ENCODE measurements at regions not wholly inside any gene's neighbourhood (a gene's known extent, or its start where the extent isn't known, plus 50 kb on each side); places are given as distances from the start of the nearest gene placed in this dataset.

DNA sequence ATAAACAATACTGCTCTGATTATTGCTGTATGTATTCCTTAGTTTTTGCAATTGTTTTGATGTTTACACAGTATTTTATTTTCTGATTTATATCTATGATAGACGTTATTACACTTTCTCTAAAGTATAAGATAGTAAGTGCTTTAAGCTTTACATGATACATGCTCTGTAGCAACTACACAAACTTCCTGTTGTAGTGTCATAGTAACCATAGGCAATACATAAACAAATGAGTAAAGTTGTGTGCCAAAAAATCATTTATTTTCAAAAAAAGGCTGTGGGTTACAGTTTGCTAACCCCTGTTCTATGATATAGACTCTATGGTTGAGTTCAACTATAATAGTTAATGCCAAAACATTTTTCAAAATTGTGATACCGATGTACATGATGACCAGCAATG is 1156.4 kb downstream of the AMY1C start:
- no peak for TF ChIP-seq POLR2A (IDR thresholded peaks at IDR 0.05; ENCODE audit: low read depth, low read length)
- FAIRE-seq (no peak), DNase-seq (ENCODE audit: insufficient read length, low spot score) (no peak)

DNA sequence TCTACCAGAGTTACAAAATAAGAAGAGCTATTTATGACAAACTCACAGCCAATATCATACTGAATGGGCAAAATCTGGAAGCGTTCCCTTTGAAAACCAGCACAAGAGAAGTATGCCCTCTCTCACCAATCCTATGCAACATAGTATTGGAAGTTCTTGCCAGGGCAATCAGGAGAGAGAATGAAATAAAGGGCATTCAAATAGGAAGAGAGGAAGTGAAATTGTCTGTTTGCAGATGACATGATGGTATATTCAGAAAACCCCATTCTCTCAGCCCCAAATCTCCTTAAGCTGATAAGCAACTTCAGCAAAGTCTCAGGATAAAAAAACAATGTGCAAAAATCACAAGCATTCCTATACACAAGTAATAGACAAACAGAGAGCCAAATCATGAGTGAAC is 1169.5 kb downstream of the AMY1C start:
- no peak for DNase-seq (ENCODE audit: insufficient read length, low spot score)
- no peak for TF ChIP-seq POLR2A (IDR thresholded peaks at IDR 0.05; ENCODE audit: low read depth, low read length)
- no peak for FAIRE-seq

DNA sequence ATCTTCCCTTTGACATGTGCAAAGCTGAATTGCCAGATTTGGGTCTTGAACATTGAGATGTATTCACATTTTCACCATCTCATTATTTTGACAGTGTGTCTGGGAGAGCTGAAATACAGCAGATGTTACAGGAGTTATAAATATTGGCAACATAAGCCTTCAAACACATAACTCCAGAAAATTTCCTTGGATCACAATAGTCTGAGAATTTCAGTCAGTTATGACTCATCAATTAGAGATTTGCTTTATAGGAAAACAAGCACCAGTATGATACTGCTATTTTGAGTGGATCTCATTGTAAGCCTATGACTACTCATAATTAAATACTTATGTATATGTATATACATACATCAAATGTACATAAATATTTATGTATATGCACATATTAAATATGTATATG is 1171.8 kb downstream of the AMY1C start:
- TF ChIP-seq POLR2A (IDR thresholded peaks at IDR 0.05; ENCODE audit: low read depth, low read length) = no peak
- DNase-seq (ENCODE audit: insufficient read length, low spot score) (no peak), FAIRE-seq (peak; percentile 62)

DNA sequence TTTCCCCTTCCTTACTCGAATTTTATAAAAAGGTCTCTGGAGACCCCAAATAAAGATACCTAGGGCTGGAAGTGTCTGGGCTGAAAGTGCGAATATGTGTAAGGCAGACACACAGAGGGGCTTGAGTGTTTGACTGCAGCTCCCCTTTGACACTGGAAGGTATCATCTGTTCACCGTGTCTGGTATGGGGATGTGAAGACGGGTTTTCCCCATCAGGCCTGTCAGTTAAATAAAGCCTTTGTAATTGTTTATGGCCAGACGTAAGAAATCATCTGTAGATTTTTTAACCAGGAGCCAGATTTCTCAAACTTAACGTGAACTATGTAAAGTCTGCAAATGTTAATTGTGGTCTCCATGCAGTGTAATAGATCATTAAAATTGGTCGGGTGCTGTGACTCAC is 1173.4 kb downstream of the AMY1C start:
- DNase-seq (ENCODE audit: insufficient read length, low spot score) (no peak), FAIRE-seq (no peak)
- TF ChIP-seq POLR2A (IDR thresholded peaks at IDR 0.05; ENCODE audit: low read depth, low read length) = no peak

DNA sequence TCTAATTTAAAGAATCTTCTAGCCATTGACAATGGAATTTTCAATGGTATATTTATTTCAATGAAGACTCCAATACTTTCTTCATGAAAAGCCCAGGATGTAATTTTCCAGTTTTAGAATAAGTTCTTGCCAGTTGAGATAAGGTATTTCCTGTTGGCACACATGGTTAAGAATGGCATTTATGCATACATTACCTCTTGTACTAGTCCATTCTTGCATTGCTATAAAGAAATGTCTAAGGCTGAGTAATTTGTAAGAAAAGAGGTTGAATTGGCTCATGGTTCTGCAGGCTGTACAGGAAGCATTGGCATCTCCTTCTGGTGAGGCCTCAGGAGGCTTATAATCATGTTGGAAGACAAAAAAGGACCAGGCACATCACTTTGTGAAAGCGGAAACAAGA is 1179.6 kb downstream of the AMY1C start:
- no peak for TF ChIP-seq POLR2A (IDR thresholded peaks at IDR 0.05; ENCODE audit: low read depth, low read length)
- DNase-seq (ENCODE audit: insufficient read length, low spot score) = no peak
- no peak for FAIRE-seq

DNA sequence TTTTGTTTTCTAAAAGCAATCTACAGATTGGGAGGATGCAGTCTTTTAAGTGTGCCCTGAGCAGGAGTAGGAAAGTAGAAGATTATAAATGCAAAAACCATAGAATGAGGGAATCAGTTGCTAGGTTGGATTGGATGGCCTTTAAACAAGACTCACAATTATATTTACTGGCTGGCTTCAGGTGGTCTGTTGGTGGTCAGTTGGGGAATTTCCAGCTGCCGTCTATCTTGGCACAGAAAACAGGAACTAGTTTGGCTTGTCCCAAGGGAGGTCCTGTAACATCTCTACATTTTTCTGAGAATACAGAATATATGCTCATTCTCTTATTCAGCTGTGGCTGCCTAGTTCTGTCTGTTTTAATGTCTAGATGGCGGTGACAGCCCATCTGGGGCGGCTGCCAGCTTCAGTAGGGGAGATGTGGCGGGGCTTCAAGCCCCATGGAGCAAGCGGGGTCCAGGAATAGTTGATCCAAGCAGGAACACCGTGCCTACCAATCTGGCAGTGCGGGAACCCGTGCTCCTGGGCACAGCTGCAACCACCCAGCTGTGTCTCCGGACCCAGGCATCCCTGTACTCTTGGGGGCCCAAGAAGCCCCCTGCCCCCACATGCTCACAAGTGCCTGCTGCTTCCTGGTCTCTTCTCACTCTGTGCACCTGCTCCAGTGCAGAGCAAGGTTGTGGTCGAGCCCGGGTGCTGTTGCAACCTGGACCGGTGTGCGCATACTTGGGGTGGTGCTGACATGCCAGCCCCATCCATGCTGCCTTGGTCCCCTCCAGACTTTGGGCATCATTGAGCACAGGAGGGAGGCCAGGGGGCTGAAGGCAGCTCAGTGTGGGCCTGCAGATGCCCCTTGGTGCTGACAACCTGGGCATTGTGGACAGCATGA is 1182.6 kb downstream of the AMY1C start:
- TF ChIP-seq POLR2A (IDR thresholded peaks at IDR 0.05; ENCODE audit: low read depth, low read length) = no peak
- FAIRE-seq (no peak), DNase-seq (ENCODE audit: insufficient read length, low spot score) (no peak)

DNA sequence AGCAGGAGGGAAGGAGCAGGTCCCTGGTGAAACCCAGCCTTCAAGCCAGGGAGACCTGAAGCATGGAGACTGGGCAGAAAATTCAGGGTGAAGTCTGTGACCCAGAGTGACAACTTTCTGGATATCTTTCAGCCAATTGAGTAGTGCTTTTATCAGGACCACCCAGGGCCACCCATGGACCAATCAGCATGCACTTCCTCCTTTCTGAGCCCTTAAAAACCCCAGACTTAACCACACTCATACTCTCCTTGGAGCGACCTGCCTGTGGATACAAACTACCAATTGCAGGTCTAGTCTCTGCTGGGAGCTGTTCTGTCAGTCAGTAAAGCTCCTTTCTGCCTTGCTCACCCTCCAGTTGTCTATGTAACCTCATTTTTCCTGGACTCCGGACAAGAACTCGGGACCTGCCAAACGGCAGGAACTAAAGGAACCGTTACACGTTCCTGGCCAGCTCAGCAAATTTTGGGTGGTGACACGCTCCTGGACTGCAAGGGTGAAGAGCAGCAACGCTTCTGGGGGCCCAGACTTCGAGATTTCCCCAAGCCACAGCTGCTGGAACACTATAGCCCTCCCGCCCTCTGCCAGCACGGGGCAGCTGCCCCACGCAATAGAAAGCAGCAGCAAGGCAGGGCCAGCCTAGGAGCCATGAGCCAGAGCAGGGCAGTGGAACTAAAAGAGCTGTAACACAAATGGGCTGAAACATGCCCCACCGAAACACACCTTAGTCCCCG is 1183.4 kb downstream of the AMY1C start:
- no peak for TF ChIP-seq POLR2A (IDR thresholded peaks at IDR 0.05; ENCODE audit: low read depth, low read length)
- DNase-seq (ENCODE audit: insufficient read length, low spot score) = peak; percentile 6
- peak; percentile 85 for FAIRE-seq

DNA sequence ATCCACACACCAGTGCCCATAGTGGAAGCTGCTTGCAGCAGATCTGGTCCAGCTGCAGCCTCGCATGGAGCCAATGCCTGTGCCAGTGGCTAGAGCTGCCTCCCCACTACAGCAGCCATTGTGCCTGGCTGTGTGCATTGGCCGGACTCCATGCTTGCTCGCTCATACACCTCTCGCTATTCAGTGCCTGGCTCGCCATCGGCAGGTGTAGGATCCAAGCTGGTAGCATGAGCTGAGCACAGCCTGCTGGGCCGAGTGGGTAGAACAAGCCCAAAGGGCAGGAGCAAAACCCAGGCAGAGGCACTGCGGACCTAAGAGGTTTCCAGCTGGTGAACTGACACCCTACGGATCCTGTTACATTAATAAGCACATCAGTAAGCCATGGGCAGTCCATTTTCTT is 1184.1 kb downstream of the AMY1C start:
- FAIRE-seq = peak; percentile 76
- TF ChIP-seq POLR2A (IDR thresholded peaks at IDR 0.05; ENCODE audit: low read depth, low read length) = no peak

DNA sequence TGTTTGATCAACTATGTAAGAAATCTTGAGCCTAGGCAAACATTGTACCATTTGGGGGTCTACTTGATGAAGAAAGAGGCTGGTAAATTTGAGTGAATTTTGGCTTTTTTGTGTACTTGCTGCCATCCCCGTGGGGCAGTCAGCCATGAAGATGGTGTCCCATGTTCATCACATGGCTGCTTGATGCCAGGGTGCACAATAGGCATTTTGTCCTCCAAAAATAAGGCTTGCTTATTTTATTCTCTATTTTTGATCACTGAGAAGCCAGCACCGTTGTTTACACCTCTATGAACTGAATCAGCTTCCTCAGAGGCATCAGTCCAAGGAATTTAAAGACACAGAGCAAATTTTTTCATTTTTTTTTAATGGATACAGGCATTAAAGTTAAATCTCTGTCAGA is 1195.7 kb downstream of the AMY1C start:
- TF ChIP-seq POLR2A (IDR thresholded peaks at IDR 0.05; ENCODE audit: low read depth, low read length) = no peak
- FAIRE-seq (no peak), DNase-seq (ENCODE audit: insufficient read length, low spot score) (no peak)

More for the DNA sequence above, 1184.1 kb downstream of the AMY1C start:
- DNase-seq (ENCODE audit: insufficient read length, low spot score) = no peak

DNA sequence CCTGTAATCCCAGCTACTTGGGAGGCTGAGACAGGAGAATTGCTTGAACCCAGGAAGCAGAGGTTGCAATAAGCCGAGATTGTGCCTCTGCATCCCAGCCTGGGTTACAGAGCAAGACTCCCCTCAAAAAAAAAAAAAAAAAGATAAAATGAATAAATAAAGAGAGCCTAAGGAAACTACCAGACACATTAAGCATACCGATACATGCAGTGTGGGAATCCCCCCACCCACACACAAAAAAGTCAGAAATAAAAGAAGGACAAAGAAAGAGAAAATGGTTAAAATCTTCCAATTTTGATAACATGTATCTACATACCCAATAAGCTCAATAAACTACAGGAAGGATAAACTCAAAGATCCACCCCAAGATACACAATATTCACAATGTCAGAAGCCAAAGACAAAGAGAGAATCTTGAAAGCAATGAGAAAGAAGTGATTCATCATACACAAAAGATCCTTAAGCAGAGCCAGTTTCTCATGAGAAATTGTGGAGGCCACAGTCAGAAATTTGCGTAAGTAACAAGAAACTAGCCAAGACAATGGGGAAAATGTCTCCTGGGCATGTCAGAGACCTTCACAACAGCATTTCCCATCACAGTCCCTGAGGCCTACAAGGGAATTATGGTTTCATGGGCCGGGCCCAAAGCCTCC is 1197.0 kb downstream of the AMY1C start:
- no peak for FAIRE-seq
- no peak for TF ChIP-seq POLR2A (IDR thresholded peaks at IDR 0.05; ENCODE audit: low read depth, low read length)

DNA sequence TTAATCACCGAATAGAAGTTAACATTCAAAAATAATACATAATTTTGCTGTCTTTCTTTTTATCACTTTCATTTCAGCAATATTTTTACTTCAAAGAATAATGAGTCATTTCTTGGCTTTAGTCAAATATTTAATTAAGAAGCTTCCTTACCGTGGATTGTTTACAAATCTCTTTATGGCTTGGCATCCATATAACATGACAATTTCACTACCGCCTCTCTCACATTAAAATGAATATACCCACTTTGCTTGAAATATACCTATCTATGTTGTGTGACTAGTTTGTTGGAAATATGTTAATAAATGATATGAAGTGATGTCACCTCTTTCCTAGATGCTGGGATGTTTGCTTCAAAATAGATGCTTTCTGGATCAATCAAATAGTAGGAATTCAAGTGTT is 1203.9 kb downstream of the AMY1C start:
- no peak for DNase-seq (ENCODE audit: insufficient read length, low spot score)
- no peak for FAIRE-seq

More for the DNA sequence above, 1197.0 kb downstream of the AMY1C start:
- no peak for DNase-seq (ENCODE audit: insufficient read length, low spot score)

DNA sequence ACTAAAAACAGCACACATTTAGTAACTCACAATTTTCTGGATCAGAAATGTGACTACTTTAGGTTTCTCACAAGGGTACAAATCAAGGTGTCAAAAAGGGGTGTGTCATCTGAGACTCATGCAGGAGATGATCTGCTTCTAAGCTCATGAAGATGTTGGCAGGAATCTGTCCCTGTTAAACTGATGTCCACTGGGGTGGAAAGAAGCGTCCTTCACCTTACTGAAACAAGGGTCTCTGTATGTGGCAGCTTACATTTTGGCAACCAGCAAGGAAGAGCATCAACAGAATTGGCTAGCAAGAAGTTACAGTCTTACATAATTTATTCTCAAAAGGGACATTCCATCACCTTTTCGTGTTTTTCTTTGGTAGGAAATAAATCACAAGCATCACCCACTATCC is 1223.8 kb downstream of the AMY1C start:
- FAIRE-seq (no peak), DNase-seq (ENCODE audit: insufficient read length, low spot score) (no peak)
- TF ChIP-seq POLR2A (IDR thresholded peaks at IDR 0.05; ENCODE audit: low read depth, low read length) = no peak

More for the DNA sequence above, 1203.9 kb downstream of the AMY1C start:
- TF ChIP-seq POLR2A (IDR thresholded peaks at IDR 0.05; ENCODE audit: low read depth, low read length) = no peak

DNA sequence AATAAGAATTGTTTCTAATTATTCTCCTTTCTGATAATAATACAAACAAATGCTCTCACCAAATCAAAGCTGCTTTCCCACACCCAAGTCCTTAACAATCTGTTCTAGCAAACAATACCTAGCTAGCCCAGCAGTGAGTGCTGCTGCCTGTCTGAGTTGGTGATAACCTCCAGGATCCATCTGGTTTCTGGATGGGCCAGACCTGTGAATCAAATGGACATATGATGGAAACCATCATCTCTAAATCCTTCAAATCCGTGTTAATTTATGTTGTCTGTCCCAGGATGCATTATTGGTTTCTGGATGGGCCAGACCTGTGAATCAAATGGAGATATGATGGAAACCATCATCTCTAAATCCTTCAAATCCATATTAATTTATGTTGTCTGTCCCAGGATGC is 1230.0 kb downstream of the AMY1C start:
- DNase-seq (ENCODE audit: insufficient read length, low spot score) = no peak
- TF ChIP-seq POLR2A (IDR thresholded peaks at IDR 0.05; ENCODE audit: low read depth, low read length) = no peak
- no peak for FAIRE-seq

DNA sequence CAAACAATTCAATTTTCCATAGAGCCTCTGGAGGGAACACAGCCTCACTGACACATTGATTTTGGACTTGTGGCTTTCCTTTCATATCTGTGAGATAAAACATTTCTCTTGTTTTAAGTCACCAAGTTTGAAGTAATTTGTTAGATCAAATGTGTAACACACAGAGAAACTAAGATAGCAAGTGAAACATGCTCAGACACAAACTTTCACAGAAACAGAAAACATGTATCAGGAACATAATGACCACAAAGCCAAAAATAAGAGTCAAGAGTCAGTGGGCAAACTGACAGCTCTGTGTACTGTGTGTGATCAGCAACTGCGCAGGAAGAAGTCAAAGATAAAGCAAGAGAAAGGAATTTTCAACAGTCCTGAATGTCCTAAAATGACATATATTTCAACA is 1237.5 kb downstream of the AMY1C start:
- DNase-seq (ENCODE audit: insufficient read length, low spot score) (no peak), FAIRE-seq (no peak)
- no peak for TF ChIP-seq POLR2A (IDR thresholded peaks at IDR 0.05; ENCODE audit: low read depth, low read length)
